ENCODE measurements at regions not wholly inside any gene's neighbourhood (a gene's known extent, or its start where the extent isn't known, plus 50 kb on each side); places are given as distances from the start of the nearest gene placed in this dataset.

DNA sequence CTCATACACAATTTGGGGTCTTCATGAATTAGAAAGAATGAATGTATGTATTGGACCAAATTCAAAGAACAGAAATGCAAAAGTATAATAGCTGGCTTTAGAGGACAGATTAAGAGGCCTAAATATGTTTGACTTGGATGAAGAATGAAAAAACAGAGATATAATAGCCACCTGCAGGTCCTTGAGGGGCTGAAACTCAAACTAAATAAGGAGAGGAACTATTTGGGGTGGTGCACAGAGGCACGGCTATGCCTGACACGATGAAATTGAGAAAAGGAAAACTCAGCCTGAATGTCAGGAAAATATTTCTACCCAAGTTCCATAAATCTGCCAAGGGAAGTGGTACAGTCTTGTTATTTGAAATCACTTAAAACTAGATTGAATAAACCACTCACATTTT is 222.9 kb upstream of the DDHD1 start:
- H3K27me3 ChIP-seq: no peaks in the 10 kb centered on the region
- no peaks in the 10 kb centered on the region for H3K9me3 ChIP-seq
- H3K36me3 ChIP-seq: no peaks in the 10 kb centered on the region
- H3K27ac ChIP-seq: no peak overlapping the region
- no peak overlapping the region for H3K4me3 ChIP-seq
- TF ChIP-seq, protein P1, sequence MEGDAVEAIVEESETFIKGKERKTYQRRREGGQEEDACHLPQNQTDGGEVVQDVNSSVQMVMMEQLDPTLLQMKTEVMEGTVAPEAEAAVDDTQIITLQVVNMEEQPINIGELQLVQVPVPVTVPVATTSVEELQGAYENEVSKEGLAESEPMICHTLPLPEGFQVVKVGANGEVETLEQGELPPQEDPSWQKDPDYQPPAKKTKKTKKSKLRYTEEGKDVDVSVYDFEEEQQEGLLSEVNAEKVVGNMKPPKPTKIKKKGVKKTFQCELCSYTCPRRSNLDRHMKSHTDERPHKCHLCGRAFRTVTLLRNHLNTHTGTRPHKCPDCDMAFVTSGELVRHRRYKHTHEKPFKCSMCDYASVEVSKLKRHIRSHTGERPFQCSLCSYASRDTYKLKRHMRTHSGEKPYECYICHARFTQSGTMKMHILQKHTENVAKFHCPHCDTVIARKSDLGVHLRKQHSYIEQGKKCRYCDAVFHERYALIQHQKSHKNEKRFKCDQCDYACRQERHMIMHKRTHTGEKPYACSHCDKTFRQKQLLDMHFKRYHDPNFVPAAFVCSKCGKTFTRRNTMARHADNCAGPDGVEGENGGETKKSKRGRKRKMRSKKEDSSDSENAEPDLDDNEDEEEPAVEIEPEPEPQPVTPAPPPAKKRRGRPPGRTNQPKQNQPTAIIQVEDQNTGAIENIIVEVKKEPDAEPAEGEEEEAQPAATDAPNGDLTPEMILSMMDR (IDR thresholded peaks at IDR 0.05): no peak
- TF ChIP-seq POLR2A (IDR thresholded peaks at IDR 0.05): no peak
- no peak for TF ChIP-seq EP300 (IDR thresholded peaks at IDR 0.05)
- no peaks in the 10 kb centered on the region for H3K4me1 ChIP-seq
- 50 to 54% methylated on average over 2 of the region's 2 CpGs for WGBS, 2 donors
- no peak for DNase-seq (ENCODE audit: low spot score in 2 of 2)

DNA sequence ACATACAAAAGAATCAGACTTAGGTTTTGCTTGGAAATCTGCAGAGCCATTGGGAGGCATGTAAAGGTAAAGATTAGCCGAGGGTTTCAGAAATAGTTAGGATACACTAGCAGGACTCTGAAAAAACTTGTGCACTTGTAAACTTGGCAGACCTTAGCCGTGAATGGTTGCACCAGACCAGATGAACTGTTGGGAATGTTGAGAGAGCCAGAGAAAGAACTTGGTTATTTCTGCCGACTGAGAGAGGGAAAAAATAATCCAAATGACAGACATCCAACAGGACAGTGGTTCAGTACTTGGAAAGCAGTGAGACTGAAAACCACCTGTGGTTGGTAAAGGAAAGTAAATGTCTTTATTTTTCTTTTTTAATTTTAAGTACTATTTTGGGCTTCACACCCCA is 222.5 kb upstream of the DDHD1 start:
- Histone ChIP-seq H3K4me1 (no peaks in the 10 kb centered on the region), H3K27me3 (no peaks in the 10 kb centered on the region), H3K9me3 (no peaks in the 10 kb centered on the region), H3K36me3 (no peaks in the 10 kb centered on the region), H3K27ac (no peak overlapping the region), H3K4me3 (no peak overlapping the region)
- no peak for DNase-seq (ENCODE audit: low spot score in 2 of 2)
- TF ChIP-seq POLR2A (IDR thresholded peaks at IDR 0.05) (no peak), EP300 (IDR thresholded peaks at IDR 0.05) (no peak)
- TF ChIP-seq, protein P1 (IDR thresholded peaks at IDR 0.05): no peak
- 68 to 75% methylated on average over 3 of the region's 3 CpGs for WGBS, 2 donors

DNA sequence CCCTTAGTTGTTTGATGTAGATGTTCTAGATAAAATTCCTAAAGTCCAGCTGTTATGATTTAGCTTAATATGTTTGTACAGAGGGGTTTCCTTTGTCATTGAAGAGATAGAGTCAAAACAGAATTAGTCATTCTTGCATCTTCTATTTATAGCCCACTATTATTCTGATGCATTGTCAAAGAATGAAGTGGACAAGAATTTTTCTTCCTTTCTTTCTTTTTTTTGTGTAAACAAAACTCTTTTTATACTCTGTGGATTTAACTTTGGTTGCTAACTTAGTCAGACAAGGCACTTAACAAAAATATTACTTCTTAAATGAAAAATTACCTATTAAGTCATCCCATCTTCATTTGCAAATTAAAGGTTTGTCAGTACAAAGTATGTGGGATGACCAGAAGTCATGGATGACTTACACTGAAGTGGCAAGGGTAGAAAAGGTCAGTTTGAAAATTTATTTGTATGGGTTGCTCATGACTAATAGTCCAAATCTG is 215.6 kb upstream of the DDHD1 start:
- peak overlapping the region in 3 of 4 donors; percentile 20 to 69 (median 48) for H3K27ac ChIP-seq
- no peak for TF ChIP-seq POLR2A (IDR thresholded peaks at IDR 0.05)
- TF ChIP-seq, protein P1 (IDR thresholded peaks at IDR 0.05): no peak
- no peak for TF ChIP-seq EP300 (IDR thresholded peaks at IDR 0.05)

DNA sequence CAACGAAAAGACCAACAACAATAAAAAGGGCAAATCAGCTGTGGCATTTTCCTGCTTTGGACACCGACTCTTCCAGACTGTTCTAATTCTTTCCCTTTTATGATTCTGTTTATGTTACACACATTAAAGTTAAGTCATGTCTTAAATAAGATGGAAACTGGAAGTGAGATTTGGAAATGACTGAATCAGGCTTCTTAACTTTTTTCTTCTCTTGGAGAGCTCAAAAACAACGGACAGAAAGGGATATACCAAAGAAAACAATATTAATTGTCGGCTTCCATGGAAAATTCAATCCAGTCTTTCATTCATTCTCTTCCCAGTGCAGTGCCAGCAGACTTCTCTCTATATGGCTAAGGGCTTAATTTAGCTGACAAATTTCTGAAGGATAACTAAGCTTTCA is 214.9 kb upstream of the DDHD1 start:
- TF ChIP-seq, protein P1 (IDR thresholded peaks at IDR 0.05): no peak
- TF ChIP-seq POLR2A (IDR thresholded peaks at IDR 0.05) (no peak), EP300 (IDR thresholded peaks at IDR 0.05) (no peak)
- peaks cover 0 to 43% (median 5%) of the 10 kb centered on the region in 4 donors for H3K4me1 ChIP-seq
- no peaks in the 10 kb centered on the region for H3K9me3 ChIP-seq
- no peak for DNase-seq (ENCODE audit: low spot score in 2 of 2)
- no peaks in the 10 kb centered on the region for H3K27me3 ChIP-seq
- H3K36me3 ChIP-seq: no peaks in the 10 kb centered on the region
- H3K27ac ChIP-seq: peak overlapping the region in 2 of 4 donors; percentile 48 to 69
- peak overlapping the region in 1 of 4 donors; percentile 1 for H3K4me3 ChIP-seq
- 28 to 35% methylated on average over 4 of the region's 4 CpGs for WGBS, 2 donors

More for the DNA sequence above, 215.6 kb upstream of the DDHD1 start:
- DNase-seq (ENCODE audit: low spot score in 2 of 2): no peak
- H3K9me3 ChIP-seq: no peaks in the 10 kb centered on the region
- H3K4me3 ChIP-seq: no peak overlapping the region
- peaks cover 0 to 43% (median 5%) of the 10 kb centered on the region in 4 donors for H3K4me1 ChIP-seq
- no peaks in the 10 kb centered on the region for H3K36me3 ChIP-seq
- H3K27me3 ChIP-seq: no peaks in the 10 kb centered on the region

DNA sequence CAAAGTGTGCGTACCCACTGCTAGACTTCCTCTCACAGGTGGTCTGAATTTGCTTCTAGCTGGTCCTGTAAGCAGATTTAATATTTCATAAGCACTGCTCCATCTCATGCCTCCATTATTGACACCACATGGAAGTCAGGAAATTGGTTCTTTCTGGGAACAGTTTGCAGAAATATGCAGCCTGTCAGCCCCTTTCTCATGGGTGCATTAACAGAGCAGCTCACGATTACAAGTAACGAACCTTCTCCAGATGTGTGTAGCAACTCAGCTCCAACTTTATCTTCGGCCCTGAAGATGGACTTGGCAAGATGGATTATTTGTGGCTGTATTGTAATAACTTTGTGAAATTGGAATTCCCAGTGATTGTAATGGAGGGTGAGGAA is 214.5 kb upstream of the DDHD1 start:
- TF ChIP-seq EP300 (IDR thresholded peaks at IDR 0.05): peak in 1 of 2 donors; percentile 43
- no peak for TF ChIP-seq POLR2A (IDR thresholded peaks at IDR 0.05)
- Histone ChIP-seq H3K4me1 (peaks cover 0 to 43% (median 5%) of the 10 kb centered on the region in 4 donors), H3K36me3 (no peaks in the 10 kb centered on the region), H3K9me3 (no peaks in the 10 kb centered on the region), H3K27me3 (no peaks in the 10 kb centered on the region), H3K27ac (peak overlapping the region in 2 of 4 donors; percentile 48 to 69), H3K4me3 (peak overlapping the region in 1 of 4 donors; percentile 1)
- DNase-seq (ENCODE audit: low spot score in 2 of 2): no peak
- WGBS, 2 donors: 48 to 55% methylated on average over 4 of the region's 4 CpGs
